ENCODE measurements at regions not wholly inside any gene's neighbourhood (a gene's known extent, or its start where the extent isn't known, plus 50 kb on each side); places are given as distances from the start of the nearest gene placed in this dataset.

DNA sequence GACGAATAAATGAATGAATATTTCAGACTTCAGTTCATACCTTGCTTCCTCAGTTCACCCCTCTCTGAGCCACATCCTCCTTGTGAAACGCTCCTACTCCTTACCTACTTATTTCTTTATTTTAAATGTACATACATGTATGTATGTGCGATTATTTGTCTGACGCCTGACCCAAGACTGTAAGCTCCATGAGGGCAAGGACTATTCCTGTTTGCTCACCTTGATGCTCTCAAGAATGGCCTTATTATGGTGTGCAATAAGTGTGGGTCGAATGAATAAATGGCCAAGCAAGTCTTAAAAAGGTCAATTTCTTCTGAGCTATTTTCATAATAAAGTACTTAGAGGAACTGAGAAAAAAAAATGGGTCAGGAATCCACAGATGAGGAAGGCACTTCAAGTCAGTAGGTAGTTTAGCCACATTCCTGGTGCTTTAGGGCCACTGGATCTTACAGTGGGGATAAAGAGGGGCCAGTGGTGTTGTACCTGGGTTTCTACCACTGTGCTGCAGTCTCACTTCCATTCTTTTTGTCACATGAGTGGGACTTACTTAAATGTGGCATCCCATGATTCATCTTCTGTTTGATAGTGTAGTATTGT lies 74.7 kb downstream of the SDC1 start:
- no peak for DNase-seq

DNA sequence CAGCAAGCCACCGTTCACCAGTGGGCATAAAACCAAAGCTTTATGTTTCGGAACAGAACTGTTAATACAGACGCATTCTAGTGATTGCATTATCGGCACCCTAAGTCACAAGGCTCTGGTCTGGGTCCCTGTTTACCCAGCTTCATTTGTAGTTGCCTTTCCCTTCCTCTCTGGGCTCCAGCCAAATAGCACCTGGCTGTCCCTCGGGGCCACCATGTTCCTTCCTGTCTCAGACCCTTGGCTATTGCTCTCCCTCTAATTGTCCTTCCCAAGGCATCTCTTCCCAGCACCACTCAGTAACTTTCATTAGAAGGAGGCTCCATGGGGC lies 75.3 kb downstream of the SDC1 start:
- no peak for DNase-seq

DNA sequence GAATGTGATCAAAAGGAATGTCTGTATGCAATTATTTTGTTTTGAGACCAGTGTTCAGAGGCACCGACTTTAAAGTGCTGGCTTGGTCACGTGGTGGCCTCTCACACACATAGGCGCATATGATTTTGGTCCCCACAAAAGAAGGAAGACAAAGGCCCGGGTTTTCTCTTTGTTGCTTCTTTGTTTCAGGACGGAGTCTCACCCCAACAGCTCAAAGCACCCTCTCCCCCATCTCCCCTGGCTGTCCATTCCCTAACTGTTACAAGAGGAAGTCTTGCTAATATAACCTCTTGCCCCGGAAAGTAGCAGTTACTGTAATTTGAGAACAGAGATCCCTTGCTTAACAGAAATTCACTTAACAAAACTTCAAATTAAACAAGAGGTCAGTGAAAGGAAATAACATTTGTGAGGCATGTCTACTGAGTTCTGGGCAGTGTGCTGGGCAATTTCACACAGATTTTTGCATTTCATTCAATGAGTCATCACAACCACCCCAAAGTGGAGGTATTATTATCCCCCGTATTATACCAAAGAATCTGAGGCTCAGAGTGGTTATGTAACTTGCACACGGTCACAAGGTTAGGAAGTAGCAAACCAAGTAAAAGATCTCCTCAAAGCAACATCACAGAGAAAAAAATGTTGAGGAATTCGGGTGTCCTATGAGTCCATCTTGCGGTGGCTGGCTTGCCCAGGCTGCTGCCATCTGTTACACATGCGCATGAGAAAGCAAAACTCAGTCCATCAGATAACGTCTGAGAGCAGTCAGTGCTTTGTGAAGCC lies 75.8 kb downstream of the SDC1 start:
- DNase-seq: no peak

DNA sequence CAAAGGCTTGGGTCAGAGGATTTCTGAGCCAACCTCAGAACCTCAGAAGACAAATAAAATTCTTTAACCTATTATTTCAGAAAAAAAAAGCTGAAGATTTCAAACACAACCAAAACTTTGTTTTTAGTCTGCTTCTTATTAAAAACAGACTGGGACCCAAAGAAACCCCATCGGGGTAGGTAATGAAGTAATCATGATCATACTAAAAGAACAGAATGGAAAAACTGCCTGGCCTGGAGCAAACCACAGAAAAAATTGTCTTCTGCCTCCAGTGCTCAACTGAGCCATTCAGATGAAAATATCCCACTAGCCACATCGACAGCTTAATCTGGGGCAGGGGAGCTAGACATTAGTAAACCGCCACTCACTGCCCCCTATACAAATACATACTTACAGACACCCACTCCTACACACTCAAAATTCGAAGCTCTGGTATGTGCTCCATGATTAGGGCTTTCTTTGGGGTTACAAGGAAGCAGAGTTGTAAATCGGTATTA lies 76.5 kb downstream of the SDC1 start:
- no peak for DNase-seq

DNA sequence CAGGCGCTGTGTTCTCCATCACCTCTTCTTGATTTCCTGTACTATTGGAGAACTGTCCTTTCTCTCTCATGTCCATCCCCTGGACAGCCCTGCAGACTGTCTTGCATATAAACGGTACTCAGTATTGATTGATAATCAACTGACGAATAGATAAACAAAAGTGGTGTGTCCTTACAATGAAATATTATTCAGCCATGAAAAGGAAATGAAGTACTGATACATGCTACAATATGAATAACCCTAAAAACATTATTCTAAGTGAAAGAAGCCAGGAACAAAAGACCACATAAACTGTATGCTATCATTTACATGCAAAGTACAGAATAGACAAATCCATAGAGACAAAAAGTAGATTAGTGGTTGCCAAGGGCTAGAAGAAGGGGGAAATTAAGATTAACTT lies 77.6 kb downstream of the SDC1 start:
- DNase-seq: no peak

DNA sequence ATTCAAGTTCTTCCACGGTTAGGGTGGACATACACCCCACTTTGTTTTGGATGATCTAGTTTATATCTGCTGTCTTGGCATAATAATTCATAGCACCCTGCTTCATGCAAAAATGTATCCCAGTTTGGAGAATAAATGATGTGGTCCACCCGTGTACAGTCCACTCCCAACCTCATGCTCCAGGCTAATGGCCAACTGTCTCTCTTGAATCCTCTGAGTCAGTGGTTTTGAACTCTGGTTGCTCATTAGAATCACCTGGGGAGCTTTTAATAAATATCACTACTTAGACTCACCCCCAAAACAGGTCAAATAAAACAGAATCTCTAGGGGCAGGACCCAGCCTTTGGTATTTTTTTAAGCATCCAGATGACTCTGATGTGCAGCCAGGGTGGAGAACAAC lies 78.5 kb downstream of the SDC1 start:
- no peak for DNase-seq

DNA sequence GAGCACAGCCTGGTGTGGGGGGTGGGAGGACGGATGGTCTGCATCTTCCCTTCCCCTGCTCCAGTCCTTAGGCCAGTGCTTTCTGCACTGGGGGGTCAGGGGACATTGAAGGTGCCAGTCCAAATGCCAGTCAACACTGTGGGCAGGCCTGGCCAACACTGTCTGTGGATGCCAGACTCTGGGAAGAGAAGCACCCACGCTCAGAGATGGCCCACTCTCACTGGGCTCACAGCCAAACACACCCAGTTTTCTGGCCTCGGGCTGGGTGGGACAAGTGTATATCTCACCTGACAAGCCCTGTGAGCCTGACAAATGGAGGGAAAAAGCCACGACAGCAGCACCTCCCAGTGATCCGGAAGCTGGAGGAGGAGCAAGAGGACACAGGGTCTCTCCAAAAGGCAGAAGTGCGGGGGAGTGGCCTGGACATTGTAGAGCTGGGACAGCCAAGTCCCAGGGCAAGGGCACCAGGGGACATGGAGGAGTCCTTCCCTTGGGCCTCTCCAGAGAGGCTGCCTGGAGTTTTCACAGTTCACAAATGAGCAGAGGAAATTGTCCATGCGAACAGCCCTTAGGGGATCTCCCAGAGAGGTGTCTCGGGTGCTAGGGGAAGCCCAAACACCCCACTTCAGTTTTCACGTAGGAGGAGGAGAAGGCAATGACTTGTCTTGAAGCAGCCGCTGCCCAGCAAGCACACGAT lies 79.3 kb downstream of the SDC1 start:
- no peak for DNase-seq

DNA sequence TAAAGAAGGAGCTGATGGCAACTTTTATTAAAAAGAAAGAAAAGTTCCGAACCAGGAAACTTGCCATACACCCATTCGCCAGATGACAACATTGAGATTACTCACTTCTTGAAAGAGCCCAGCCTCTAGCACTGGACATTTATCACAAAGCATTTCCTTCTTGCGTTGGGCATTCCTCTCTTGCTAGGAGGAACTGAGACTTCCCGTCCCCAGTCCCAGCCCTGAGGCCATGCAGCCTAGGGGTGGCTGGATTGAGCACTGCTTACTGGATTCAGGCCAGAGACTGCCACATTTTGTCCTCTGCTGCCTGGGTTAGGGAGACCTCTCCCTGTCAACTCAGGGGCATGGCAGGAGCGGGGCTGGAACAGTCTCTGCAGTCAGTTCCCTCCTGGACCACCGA lies 80.1 kb downstream of the SDC1 start:
- no peak for DNase-seq

DNA sequence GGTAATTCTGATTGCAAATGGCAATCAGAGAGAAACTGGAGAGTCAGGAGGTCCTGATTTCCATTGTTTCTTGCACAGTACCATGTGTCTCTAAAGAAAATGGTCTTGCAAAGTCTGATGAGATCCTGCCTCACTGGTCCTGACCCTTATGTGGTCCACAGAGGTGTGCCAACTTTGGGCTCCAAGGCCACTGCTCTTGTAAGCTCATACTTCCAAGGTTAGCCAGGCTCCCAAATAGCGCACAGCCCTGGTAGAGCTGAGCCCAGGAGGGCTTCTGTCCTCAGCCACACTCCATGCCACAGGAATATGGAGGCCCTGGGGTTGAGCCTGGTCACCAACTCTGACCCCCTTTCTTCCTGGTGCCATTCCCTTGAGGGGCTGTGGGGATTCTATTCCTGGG lies 80.7 kb downstream of the SDC1 start:
- no peak for DNase-seq

DNA sequence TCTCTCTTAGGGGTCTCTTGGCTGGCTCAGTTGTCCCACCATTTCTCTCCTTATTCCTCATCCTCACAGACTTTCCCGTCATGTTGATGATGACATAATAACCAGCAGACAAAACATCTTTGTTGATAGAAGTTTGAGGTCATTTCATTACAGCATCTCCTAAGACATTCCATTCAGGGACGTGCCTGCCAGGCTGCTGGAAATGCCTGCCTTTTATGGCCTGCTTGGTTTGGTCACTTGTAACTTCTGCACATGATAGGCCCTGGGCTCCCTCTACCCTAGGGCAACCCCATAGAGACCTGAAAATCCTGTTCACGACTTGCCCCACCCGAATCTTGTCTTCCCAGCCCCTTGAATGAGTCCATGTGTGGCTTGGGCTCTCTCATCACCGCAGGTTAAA lies 81.7 kb downstream of the SDC1 start:
- DNase-seq: no peak

DNA sequence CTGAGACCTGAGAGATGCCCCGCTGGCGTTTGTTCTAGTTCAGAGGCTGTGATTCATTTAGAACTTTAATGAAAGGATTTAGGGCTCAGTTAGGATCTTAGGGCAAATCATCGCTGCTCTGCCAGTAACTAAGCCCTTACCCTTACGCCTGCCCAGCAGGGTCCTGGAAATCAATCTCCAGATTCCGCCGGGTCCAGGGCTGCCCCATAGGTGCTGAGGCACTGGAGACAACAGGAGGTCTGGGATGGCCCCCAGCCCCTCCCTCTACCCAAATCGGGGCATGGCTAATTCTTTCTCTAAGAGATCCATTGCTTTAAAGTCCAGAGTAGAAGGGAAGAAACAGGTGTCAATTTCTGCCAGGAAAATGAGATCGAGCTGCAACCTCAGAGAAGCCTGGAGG lies 83.1 kb downstream of the SDC1 start:
- DNase-seq: no peak

DNA sequence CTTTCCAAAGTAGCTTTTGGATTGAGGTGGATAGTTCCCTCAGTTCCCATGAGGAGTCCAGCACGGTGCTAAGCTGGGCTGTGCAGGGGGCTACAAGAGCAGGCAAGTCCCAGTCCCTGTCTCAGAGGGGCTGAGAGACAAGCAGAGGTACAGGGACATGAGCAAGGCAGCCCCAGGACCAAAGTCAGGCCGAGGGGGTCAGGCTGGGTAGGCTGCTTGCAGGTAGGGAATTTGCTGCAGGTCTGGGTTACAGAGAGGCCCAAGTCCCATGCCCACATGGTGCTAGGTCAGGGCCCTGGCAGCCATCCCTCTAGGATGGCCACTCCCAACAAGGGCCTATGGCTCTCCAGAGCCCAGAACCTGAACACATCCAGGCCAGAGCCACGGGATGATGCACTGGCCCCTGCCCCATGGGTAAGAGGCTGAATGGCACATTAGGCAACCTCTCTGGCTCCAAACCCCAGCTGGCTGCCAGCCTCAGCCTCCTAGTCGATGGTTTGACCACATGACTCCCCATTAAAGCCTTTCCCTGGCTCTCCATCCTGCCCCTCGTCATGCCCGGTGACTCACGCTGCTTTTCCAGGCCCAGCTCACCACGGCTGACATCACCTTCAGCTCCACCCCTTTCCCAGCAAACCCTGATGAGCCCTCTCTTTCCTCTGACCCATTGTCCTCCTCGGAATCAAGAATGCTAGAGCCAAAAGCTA lies 83.7 kb downstream of the SDC1 start:
- DNase-seq: no peak

DNA sequence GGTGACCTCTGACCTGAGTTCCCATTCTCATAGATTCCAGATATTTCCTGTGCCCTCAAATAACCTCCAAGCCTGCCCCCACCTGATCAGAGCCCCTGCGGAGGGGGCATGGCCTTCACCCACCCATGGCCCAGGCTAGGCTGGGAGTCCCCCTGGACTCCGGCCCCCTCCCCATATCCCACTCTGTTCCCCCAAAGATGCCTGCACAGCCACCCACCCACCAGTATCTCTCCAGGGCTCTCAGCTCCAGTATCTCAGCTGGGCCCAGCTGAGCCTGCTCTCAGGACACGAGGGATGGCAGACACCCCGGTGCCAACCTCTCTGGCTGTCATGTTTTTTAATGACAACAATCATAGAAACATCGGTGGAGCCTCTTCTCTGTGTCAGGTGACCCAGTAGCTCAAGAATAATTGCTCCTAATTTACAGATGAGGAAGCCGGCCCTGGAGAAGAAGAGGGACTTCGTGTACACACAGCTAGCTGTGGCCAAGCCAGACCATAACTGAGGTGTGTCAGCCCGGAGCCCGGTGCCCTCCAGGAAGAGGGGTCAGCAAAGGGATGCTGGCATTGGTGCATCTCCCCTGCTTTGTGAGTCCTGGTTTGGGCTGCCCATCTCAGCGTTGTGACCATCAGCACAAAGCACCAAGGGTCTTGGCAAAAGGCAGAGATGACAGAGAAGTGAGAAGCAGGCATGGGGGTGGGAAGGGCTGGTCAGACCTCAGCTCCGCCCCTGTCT lies 84.4 kb downstream of the SDC1 start:
- DNase-seq: no peak

DNA sequence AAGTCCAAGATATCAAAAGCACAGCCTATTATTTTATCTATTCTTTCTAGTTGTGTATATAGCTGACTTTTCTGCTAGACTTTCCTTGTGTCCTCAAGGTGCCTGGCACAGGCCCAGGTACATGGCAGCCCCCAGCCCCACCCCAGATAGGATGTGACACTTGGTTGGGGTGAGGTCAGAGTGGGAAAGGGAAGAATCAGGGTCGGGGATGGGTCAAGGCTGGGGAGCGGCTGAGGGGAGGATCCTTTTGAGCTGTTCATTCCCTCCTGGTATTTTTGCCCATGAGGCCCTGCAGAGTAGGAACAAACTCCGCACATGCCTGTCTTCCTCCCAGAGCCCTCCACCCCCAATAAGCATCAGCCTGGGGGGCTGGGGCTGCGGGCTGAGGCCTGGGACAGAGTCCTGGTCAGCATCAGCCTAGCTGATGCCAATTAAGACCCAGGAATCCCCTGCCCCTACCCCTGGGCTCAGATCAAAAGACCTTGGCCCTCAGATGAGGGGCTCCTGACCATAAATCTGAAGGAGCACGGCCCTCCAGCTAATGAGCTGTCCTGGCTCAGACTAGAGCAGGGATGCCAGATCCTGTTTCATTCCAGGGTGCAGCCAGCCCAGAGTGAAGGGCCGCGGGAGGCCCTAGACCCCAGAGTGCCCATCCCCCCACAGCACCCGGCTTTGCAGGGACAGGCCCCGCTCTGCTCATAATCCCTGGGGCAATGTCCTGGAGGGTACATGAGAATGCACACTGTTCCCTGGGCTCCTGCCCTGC lies 85.3 kb downstream of the SDC1 start:
- no peak for DNase-seq

DNA sequence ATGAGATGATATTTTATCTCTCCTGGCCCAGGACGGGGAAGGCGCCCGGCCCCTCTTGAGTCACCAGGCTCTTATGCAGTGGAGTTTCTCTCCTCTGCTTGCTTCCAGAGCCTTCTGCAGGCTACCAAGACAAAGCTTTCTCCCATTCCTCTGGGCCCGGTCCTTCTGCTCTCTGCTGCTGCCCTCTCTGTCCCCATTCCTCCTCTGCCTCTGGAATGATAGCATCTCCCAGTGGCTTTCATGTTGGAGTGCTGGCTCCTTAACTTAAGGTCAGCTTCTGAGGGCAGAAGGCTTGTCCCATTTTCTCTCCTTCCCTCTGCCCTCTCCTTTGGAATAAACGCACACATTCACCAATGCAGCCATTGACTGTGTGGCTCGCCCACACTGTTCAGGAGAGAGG lies 86.2 kb downstream of the SDC1 start:
- no peak for DNase-seq

DNA sequence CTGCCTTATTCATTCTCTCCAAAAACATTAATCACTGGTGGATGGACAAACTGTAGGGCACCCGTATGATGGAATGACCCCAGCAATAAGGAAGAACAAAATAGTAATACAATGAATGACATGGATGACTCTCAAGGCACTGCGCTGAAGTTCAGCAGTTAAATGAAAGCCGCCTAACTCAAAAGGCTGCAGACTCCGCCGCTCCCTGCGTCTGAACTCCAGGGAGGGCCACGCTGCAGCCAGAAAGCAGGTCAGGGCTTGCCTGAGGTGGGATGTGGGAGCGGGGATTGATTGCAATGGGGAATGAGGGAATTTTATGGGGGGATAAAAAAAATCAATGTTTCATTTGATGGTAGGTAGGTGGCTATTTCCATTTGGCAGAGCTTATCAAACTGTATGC lies 86.5 kb upstream of the LAPTM4A start:
- no peak for DNase-seq

DNA sequence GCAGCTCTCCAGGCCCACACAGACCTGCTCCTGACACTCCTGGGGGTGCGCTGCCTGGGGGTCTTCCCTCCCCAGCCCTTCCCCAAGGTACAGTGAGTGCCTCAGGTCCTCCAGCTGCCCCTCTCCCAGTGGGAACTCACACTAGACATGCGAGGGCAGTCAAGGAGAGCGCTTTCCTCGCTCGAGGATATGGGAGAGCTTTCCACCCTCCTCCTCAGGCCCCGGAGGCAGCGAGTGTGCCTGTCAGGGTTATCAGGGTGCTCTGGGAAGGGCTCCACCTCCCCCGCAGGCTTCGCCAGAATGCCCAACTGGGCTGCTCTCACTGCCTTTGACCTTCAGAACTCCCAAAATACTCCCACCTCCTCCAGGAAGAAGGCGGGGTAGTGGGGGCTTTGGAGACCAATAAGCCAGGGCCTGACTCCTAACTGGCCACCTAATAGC lies 85.7 kb upstream of the LAPTM4A start:
- DNase-seq: no peak

DNA sequence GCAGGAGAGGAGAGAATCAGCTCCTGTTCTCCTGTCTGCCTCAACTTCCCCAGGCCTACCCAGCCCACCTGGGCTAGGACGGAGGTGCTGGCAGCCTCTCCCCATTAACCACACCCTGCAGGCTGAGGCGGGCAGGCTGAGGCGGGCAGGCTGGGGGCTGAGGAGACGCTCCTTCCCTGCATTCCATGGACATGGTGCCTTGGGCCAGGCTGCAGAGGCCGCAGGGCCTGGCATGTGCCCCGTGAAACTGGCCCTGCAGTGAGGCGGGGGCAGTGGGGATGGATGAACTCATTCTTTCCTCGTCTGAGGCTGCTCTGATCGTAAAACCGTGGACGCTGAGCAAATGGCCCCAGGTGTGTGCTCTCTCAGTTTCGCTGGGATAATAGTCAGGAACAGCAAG lies 84.7 kb upstream of the LAPTM4A start:
- DNase-seq: no peak

DNA sequence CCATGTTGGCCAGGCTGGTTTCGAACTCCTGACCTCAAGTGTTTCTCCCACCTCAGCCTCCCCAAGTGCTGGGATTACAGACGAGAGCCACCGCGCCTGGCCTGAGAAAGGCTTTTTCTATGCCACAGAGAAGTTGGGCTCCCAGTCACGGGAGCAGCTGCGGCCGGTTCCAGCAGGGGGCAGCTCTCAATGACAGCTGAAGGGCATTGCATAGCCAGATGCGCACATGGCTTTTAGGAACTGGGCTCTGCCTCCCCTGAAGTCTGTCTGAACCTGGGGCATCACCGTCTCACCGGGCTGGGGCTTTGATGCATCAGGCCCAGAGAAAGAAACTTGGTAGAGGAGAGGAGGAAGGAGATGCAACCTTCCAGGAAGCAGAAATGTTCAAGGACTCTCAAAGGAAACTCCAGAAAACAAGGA lies 84.2 kb upstream of the LAPTM4A start:
- DNase-seq: peak; percentile 25

DNA sequence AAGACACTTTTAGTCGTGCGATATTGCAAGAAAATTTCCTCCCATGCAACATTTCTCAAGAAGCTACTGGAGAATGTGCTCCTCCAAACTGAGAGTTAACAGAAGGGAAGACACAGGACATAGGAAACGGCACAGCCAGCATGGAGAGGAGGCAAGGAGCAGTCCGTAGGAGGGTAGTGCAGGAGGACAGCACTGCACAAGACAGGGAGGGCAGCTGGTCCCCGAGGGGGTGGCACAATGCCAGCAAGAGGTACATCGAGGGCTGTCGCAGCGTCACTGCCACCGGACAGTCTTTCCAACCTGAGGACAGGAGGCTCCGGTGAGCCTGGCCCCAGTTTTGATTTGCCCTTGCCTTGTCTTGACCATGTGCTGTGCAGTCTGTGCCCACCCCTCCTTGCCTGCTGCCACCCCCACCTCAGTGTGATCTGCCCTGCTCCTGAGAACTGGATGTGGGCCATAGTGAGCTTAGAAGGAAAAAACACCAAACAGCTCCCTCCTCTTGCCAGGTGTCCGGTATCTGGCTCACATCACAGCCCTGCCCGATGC lies 81.6 kb upstream of the LAPTM4A start:
- no peak for DNase-seq

DNA sequence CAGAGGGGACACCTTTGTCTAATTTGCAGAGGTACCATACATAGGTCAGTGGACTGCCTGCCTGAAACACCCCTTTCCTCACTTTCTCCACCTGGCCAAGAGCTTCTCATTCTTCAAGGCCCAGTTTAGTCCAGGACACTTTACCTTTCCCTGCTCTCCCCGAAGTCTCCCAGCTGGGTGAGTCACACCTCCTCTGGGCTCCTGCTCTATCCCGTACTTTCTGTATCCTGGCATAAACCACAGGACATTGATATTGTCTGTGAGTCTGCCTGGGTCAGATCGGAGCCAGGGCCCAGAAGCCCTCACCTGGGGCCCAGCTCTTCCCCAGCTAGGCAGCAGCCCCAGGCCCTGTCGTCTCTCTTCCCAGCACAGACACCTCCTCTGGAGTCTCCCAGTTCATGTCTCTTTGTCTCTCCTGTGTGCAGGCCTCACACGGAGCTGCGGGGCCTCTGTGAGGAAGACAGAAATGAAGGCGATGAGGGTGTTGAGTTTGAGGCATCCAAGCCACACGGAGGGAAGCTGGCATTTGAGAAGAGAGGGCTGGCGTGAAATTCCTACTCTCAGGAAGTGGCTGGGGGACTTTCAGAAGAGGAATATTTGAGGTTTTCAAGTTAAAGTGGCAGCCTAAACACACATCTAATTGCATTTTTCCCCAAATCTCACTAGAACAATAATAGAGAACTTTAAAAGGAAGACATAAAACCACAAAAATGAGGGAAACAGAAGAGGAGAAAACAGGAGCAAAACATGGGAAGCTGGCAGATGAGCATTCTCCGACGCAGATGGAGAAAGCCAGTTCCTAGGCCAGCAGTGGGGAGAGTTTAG lies 79.6 kb upstream of the LAPTM4A start:
- DNase-seq: no peak

All from midbrain (tissue), 1 donor.